ENCODE measurements at regions not wholly inside any gene's neighbourhood (a gene's known extent, or its start where the extent isn't known, plus 50 kb on each side); places are given as distances from the start of the nearest gene placed in this dataset.

- no peak overlapping the region for H3K4me3 ChIP-seq (ENCODE audit: low read depth, low read length)
- DNase-seq (ENCODE audit: low read depth) = no peak
- no peak for TF ChIP-seq CTCF (IDR thresholded peaks at IDR 0.05; ENCODE audit: insufficient read depth, low read depth, low read length)
Measured at GRCh38 chr1:193372553-193372952, 186.1 kb upstream of the B3GALT2 start.

- DNase-seq (ENCODE audit: low read depth) = peak; percentile 8
- H3K4me3 ChIP-seq (ENCODE audit: low read depth, low read length) = peak overlapping the region; percentile 32
- TF ChIP-seq CTCF (IDR thresholded peaks at IDR 0.05; ENCODE audit: insufficient read depth, low read depth, low read length) = no peak
Measured at GRCh38 chr1:193368302-193368701, 181.9 kb upstream of the B3GALT2 start.

GRCh38 chr1:193367863-193368262, 181.4 kb upstream of the B3GALT2 start:
- TF ChIP-seq CTCF (IDR thresholded peaks at IDR 0.05; ENCODE audit: insufficient read depth, low read depth, low read length) = no peak
- DNase-seq (ENCODE audit: low read depth) = no peak
- H3K4me3 ChIP-seq (ENCODE audit: low read depth, low read length) = no peak overlapping the region

- DNase-seq (ENCODE audit: low read depth) = no peak
- no peak for TF ChIP-seq CTCF (IDR thresholded peaks at IDR 0.05; ENCODE audit: insufficient read depth, low read depth, low read length)
Measured at GRCh38 chr1:193366764-193367507, 180.5 kb upstream of the B3GALT2 start.

GRCh38 chr1:193365966-193366365, 179.6 kb upstream of the B3GALT2 start:
- no peak for TF ChIP-seq CTCF (IDR thresholded peaks at IDR 0.05; ENCODE audit: insufficient read depth, low read depth, low read length)
- no peak overlapping the region for H3K4me3 ChIP-seq (ENCODE audit: low read depth, low read length)
- no peak for DNase-seq (ENCODE audit: low read depth)

More at GRCh38 chr1:193366764-193367507, 180.5 kb upstream of the B3GALT2 start:
- no peak overlapping the region for H3K4me3 ChIP-seq (ENCODE audit: low read depth, low read length)

GRCh38 chr1:193359631-193360030, 173.2 kb upstream of the B3GALT2 start:
- H3K4me3 ChIP-seq (ENCODE audit: low read depth, low read length) = no peak overlapping the region
- DNase-seq (ENCODE audit: low read depth) = no peak
- no peak for TF ChIP-seq CTCF (IDR thresholded peaks at IDR 0.05; ENCODE audit: insufficient read depth, low read depth, low read length)

- TF ChIP-seq CTCF (IDR thresholded peaks at IDR 0.05; ENCODE audit: insufficient read depth, low read depth, low read length) = no peak
- DNase-seq (ENCODE audit: low read depth) = no peak
- H3K4me3 ChIP-seq (ENCODE audit: low read depth, low read length) = no peak overlapping the region
Measured at GRCh38 chr1:193358419-193358818, 172.0 kb upstream of the B3GALT2 start.

Data from fibroblast of villous mesenchyme (primary cell).